ENCODE measurements at regions not wholly inside any gene's neighbourhood (a gene's known extent, or its start where the extent isn't known, plus 50 kb on each side); places are given as distances from the start of the nearest gene placed in this dataset.

GRCh38 chr5:149441986-149442385, 62.9 kb upstream of the IL17B start:
- Histone ChIP-seq H2AFZ (ENCODE audit: low read length) (no peak overlapping the region), H3K27ac (ENCODE audit: low read length) (no peak overlapping the region), H3K27me3 (ENCODE audit: low read length) (no peaks in the 10 kb centered on the region), H3K9ac (ENCODE audit: low read length) (no peak overlapping the region), H3K36me3 (ENCODE audit: insufficient read depth, low read length) (no peaks in the 10 kb centered on the region), H3K4me2 (ENCODE audit: low read depth, low read length, poor library complexity, severe bottlenecking) (no peak overlapping the region), H3K9me3 (ENCODE audit: low read length) (no peaks in the 10 kb centered on the region), H3K4me1 (ENCODE audit: low read length) (no peaks in the 10 kb centered on the region), H3K79me2 (ENCODE audit: low read length) (no peaks in the 10 kb centered on the region), H4K20me1 (ENCODE audit: insufficient read depth, low read depth, low read length) (no peaks in the 10 kb centered on the region), H3K9me2 (replicated peaks; ENCODE audit: insufficient read depth, low read length) (no peaks in the 10 kb centered on the region), H3K4me3 (ENCODE audit: low read length) (no peak overlapping the region)
- DNase-seq, result no peak

GRCh38 chr5:149441194-149441753, 62.2 kb upstream of the IL17B start:
- H3K4me1 ChIP-seq (ENCODE audit: low read length), result no peaks in the 10 kb centered on the region
- no peak overlapping the region for H2AFZ ChIP-seq (ENCODE audit: low read length)
- H3K36me3 ChIP-seq (ENCODE audit: insufficient read depth, low read length), result no peaks in the 10 kb centered on the region
- no peak overlapping the region for H3K4me3 ChIP-seq (ENCODE audit: low read length)
- H3K9me2 ChIP-seq (replicated peaks; ENCODE audit: insufficient read depth, low read length), result no peaks in the 10 kb centered on the region
- H3K27me3 ChIP-seq (ENCODE audit: low read length), result no peaks in the 10 kb centered on the region
- no peaks in the 10 kb centered on the region for H3K9me3 ChIP-seq (ENCODE audit: low read length)
- H3K9ac ChIP-seq (ENCODE audit: low read length), result no peak overlapping the region
- H3K27ac ChIP-seq (ENCODE audit: low read length), result no peak overlapping the region
- H3K79me2 ChIP-seq (ENCODE audit: low read length), result no peaks in the 10 kb centered on the region
- H3K4me2 ChIP-seq (ENCODE audit: low read depth, low read length, poor library complexity, severe bottlenecking), result no peak overlapping the region
- no peaks in the 10 kb centered on the region for H4K20me1 ChIP-seq (ENCODE audit: insufficient read depth, low read depth, low read length)
- DNase-seq, result no peak

GRCh38 chr5:149439899-149440542, 60.9 kb upstream of the IL17B start:
- no peak overlapping the region for H2AFZ ChIP-seq (ENCODE audit: low read length)
- no peak overlapping the region for H3K4me2 ChIP-seq (ENCODE audit: low read depth, low read length, poor library complexity, severe bottlenecking)
- no peak for DNase-seq
- no peak overlapping the region for H3K9ac ChIP-seq (ENCODE audit: low read length)
- H3K4me1 ChIP-seq (ENCODE audit: low read length), result no peaks in the 10 kb centered on the region
- H3K27me3 ChIP-seq (ENCODE audit: low read length), result no peaks in the 10 kb centered on the region
- H3K9me3 ChIP-seq (ENCODE audit: low read length), result no peaks in the 10 kb centered on the region
- H3K36me3 ChIP-seq (ENCODE audit: insufficient read depth, low read length), result no peaks in the 10 kb centered on the region
- H3K27ac ChIP-seq (ENCODE audit: low read length), result no peak overlapping the region
- H4K20me1 ChIP-seq (ENCODE audit: insufficient read depth, low read depth, low read length), result no peaks in the 10 kb centered on the region
- H3K4me3 ChIP-seq (ENCODE audit: low read length), result no peak overlapping the region
- no peaks in the 10 kb centered on the region for H3K9me2 ChIP-seq (replicated peaks; ENCODE audit: insufficient read depth, low read length)
- no peaks in the 10 kb centered on the region for H3K79me2 ChIP-seq (ENCODE audit: low read length)

DNA sequence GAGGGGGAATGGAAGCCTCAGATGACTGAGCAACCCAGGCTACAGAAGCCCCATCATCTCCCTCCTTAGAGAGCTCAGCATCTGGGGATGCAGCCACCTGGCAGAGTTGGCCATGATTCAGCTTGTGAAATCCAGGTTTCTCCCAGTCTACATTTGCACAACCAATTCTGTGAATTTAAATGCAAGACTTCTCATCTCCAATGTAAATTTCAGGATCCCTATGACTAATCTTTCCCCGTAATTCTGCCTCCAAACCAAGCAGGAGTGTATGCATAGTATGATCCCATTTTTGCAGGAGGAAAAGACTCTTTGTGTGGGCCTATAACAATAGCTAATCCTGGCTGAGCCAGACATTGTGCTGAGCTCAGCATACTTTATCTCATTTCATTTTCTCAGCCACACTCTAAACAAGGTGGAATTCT, 59.6 kb upstream of the IL17B start:
- no peak overlapping the region for H3K4me3 ChIP-seq (ENCODE audit: low read length)
- H3K27me3 ChIP-seq (ENCODE audit: low read length), result no peaks in the 10 kb centered on the region
- H4K20me1 ChIP-seq (ENCODE audit: insufficient read depth, low read depth, low read length), result no peaks in the 10 kb centered on the region
- no peaks in the 10 kb centered on the region for H3K9me2 ChIP-seq (replicated peaks; ENCODE audit: insufficient read depth, low read length)
- no peaks in the 10 kb centered on the region for H3K4me1 ChIP-seq (ENCODE audit: low read length)
- H2AFZ ChIP-seq (ENCODE audit: low read length), result no peak overlapping the region
- H3K36me3 ChIP-seq (ENCODE audit: insufficient read depth, low read length), result no peaks in the 10 kb centered on the region
- H3K9ac ChIP-seq (ENCODE audit: low read length), result no peak overlapping the region
- DNase-seq, result no peak
- H3K79me2 ChIP-seq (ENCODE audit: low read length), result no peaks in the 10 kb centered on the region
- H3K27ac ChIP-seq (ENCODE audit: low read length), result no peak overlapping the region
- H3K4me2 ChIP-seq (ENCODE audit: low read depth, low read length, poor library complexity, severe bottlenecking), result no peak overlapping the region
- H3K9me3 ChIP-seq (ENCODE audit: low read length), result no peaks in the 10 kb centered on the region

- H3K9me2 ChIP-seq (replicated peaks; ENCODE audit: insufficient read depth, low read length), result no peaks in the 10 kb centered on the region
- H3K27me3 ChIP-seq (ENCODE audit: low read length), result no peaks in the 10 kb centered on the region
- H3K79me2 ChIP-seq (ENCODE audit: low read length), result no peaks in the 10 kb centered on the region
- no peak overlapping the region for H3K9ac ChIP-seq (ENCODE audit: low read length)
- no peaks in the 10 kb centered on the region for H4K20me1 ChIP-seq (ENCODE audit: insufficient read depth, low read depth, low read length)
- no peak overlapping the region for H3K4me2 ChIP-seq (ENCODE audit: low read depth, low read length, poor library complexity, severe bottlenecking)
- no peak overlapping the region for H3K4me3 ChIP-seq (ENCODE audit: low read length)
- no peaks in the 10 kb centered on the region for H3K9me3 ChIP-seq (ENCODE audit: low read length)
- H2AFZ ChIP-seq (ENCODE audit: low read length), result no peak overlapping the region
- DNase-seq, result no peak
- H3K36me3 ChIP-seq (ENCODE audit: insufficient read depth, low read length), result no peaks in the 10 kb centered on the region
- H3K4me1 ChIP-seq (ENCODE audit: low read length), result no peaks in the 10 kb centered on the region
- H3K27ac ChIP-seq (ENCODE audit: low read length), result no peak overlapping the region
These were observed 59.2 kb upstream of the IL17B start for GRCh38 chr5:149438281-149438680.

DNA sequence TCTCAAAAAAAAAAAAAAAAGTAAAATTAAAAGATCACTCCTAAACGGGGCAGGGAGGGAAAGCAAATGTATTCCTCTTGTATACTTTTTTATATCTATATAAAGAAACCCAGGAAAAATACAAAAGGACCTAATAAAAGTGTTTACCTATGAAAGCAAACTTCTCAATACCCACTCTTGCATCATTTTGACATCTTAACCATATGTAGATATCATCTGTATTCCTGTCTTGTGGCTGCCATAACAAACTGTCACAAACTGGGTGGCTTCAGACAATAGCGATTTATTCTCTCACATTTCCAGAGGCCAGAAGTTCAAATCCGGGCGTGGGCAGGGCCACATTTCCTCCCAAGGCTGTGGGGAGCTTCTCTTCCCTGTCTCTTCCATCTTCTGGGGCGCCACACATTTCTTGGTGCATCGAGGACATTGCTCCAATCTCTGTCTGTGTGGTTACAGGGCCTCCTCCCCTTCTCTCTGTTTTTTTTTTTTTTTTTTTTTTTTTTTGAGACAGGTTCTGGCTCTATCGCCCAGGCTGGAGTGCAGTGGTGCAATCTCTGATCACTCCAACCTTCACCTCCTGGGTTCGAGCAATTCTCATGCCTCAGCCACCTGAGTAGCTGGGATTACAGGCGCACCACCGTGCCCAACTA, 58.4 kb upstream of the IL17B start:
- Histone ChIP-seq H3K4me2 (ENCODE audit: low read depth, low read length, poor library complexity, severe bottlenecking) (no peak overlapping the region), H4K20me1 (ENCODE audit: insufficient read depth, low read depth, low read length) (no peaks in the 10 kb centered on the region), H3K79me2 (ENCODE audit: low read length) (no peaks in the 10 kb centered on the region), H3K4me3 (ENCODE audit: low read length) (no peak overlapping the region), H2AFZ (ENCODE audit: low read length) (no peak overlapping the region), H3K4me1 (ENCODE audit: low read length) (no peaks in the 10 kb centered on the region), H3K9me2 (replicated peaks; ENCODE audit: insufficient read depth, low read length) (no peaks in the 10 kb centered on the region), H3K36me3 (ENCODE audit: insufficient read depth, low read length) (no peaks in the 10 kb centered on the region), H3K9me3 (ENCODE audit: low read length) (no peaks in the 10 kb centered on the region), H3K27ac (ENCODE audit: low read length) (no peak overlapping the region), H3K9ac (ENCODE audit: low read length) (no peak overlapping the region), H3K27me3 (ENCODE audit: low read length) (no peaks in the 10 kb centered on the region)
- no peak for DNase-seq

DNA sequence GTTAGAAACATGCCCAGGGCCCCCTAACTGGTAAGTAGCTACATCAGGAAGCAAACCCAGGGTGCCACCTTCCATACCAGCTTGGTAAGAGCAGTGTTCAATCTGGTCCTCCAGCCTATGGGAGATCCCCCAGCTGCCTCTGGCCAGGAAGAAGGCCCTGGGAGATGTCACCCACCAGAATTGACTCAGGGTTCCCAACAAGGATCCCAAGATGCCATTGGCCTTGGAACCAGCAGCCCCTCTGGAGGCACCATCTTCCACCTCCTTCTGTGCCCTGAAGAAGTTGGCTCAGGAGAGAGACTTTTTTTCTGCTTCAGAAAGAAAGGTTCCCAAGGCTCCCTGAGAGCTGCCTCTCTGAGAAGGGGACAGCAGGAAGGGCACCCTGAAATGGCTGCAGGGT, 56.6 kb upstream of the IL17B start:
- Histone ChIP-seq H3K4me2 (ENCODE audit: low read depth, low read length, poor library complexity, severe bottlenecking) (no peak overlapping the region), H3K9ac (ENCODE audit: low read length) (no peak overlapping the region), H3K9me3 (ENCODE audit: low read length) (no peaks in the 10 kb centered on the region), H3K36me3 (ENCODE audit: insufficient read depth, low read length) (no peaks in the 10 kb centered on the region), H3K27ac (ENCODE audit: low read length) (no peak overlapping the region), H2AFZ (ENCODE audit: low read length) (no peak overlapping the region), H4K20me1 (ENCODE audit: insufficient read depth, low read depth, low read length) (no peaks in the 10 kb centered on the region), H3K4me3 (ENCODE audit: low read length) (no peak overlapping the region), H3K9me2 (replicated peaks; ENCODE audit: insufficient read depth, low read length) (no peaks in the 10 kb centered on the region), H3K4me1 (ENCODE audit: low read length) (no peaks in the 10 kb centered on the region), H3K79me2 (ENCODE audit: low read length) (no peaks in the 10 kb centered on the region), H3K27me3 (ENCODE audit: low read length) (no peaks in the 10 kb centered on the region)
- no peak for DNase-seq

DNA sequence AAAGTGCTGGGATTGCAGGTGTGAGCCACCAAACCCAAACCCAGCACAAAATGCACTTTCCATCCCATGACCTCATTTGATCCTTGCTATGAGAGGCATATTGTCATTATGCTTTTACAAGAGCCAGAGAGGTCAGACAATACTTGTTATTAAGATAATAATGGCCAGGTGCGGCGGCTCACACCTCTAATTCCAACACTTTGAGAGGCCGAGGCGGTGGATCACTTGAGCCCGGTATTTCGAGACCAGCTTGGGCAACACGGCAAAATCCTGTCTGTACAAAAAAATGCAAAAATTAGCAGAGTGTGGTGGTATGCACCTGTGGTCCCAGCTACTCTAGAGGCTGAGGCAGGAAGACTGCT, 55.9 kb upstream of the IL17B start:
- Histone ChIP-seq H3K27me3 (ENCODE audit: low read length) (no peaks in the 10 kb centered on the region), H2AFZ (ENCODE audit: low read length) (no peak overlapping the region), H3K4me1 (ENCODE audit: low read length) (no peaks in the 10 kb centered on the region), H3K79me2 (ENCODE audit: low read length) (no peaks in the 10 kb centered on the region), H3K9me3 (ENCODE audit: low read length) (no peaks in the 10 kb centered on the region), H3K4me2 (ENCODE audit: low read depth, low read length, poor library complexity, severe bottlenecking) (no peak overlapping the region), H3K36me3 (ENCODE audit: insufficient read depth, low read length) (no peaks in the 10 kb centered on the region), H3K4me3 (ENCODE audit: low read length) (no peak overlapping the region), H3K9me2 (replicated peaks; ENCODE audit: insufficient read depth, low read length) (no peaks in the 10 kb centered on the region), H4K20me1 (ENCODE audit: insufficient read depth, low read depth, low read length) (no peaks in the 10 kb centered on the region), H3K27ac (ENCODE audit: low read length) (no peak overlapping the region), H3K9ac (ENCODE audit: low read length) (no peak overlapping the region)
- DNase-seq, result no peak

Data from Karpas-422 (cell line).